K562 (cell line): ENCODE measurements at regions not wholly inside any gene's neighbourhood (a gene's known extent, or its start where the extent isn't known, plus 50 kb on each side); places are given as distances from the start of the nearest gene placed in this dataset.

Experiments used
- BRCA1 ChIP-seq, 2 experiments: fragments of 450-650 bp in 1 of 2; sonication (generic) in 1 of 2; formaldehyde crosslinking in 1 of 2; IDR thresholded peaks; 2 replicates each; pipeline versions ENCODE4 v1.5.0 to v1.6.1; 2017 to 2020; ENCODE audit warnings: mild to moderate bottlenecking in 1 of 2, missing genetic modification reagents in 1 of 2
- CEBPB ChIP-seq: fragments of 450-650 bp; IDR thresholded peaks from 2 replicates; pipeline ENCODE4 v1.6.1; 2016; ENCODE audit warnings: missing genetic modification characterization, missing compliant biosample characterization
- CTCF ChIP-seq, 3 experiments: IDR thresholded peaks in 2 of 3; conservative IDR thresholded peaks in 1 of 3; 2 replicates each; pipeline ENCODE4 v1.5.1; 2011 to 2012; ENCODE audit warnings: low read length in 3 of 3, mild to moderate bottlenecking in 3 of 3, control low read depth in 2 of 3, improper control_type of control experiment in 1 of 3, inconsistent platforms in 1 of 3, low read depth in 1 of 3, mixed read lengths in 1 of 3, moderate library complexity in 1 of 3; ENCODE audit not compliant: insufficient read depth in 2 of 3
- MEF2D ChIP-seq: conservative IDR thresholded peaks from 2 replicates; pipeline ENCODE4 v1.6.1; 2016; ENCODE audit warnings: low read depth, missing genetic modification characterization, missing compliant biosample characterization
- THRA ChIP-seq: fragments of 450-650 bp; IDR thresholded peaks from 2 replicates; pipeline ENCODE4 v1.6.1; 2017; ENCODE audit warnings: mild to moderate bottlenecking, moderate library complexity

- TF ChIP-seq CEBPB (tag), result no peak
- TF ChIP-seq MEF2D, result no peak
- TF ChIP-seq CTCF (IDR thresholded peaks at IDR 0.05 in 2 of 3, conservative IDR thresholded peaks at IDR 0.05 in 1 of 3; ENCODE audit: insufficient read depth in 2 of 3, low read depth in 1 of 3, low read length in 3 of 3), result no peak
- TF ChIP-seq THRA, result no peak
- TF ChIP-seq BRCA1 (IDR thresholded peaks at IDR 0.05), result no peak
- no peak for TF ChIP-seq BRCA1 (CRISPR knock-in tag; IDR thresholded peaks at IDR 0.05)
Observed at GRCh38 chr18:32577561-32577960, 106.9 kb upstream of the GAREM1 start.
